HEK293 (cell line): ENCODE measurements at regions not wholly inside any gene's neighbourhood (a gene's known extent, or its start where the extent isn't known, plus 50 kb on each side); places are given as distances from the start of the nearest gene placed in this dataset.

ENCODE experiments used
- MZF1 ChIP-seq: fragments of 450-650 bp; formaldehyde crosslinking; IDR thresholded peaks from 2 replicates; pipeline ENCODE4 v1.5.1; 2017; ENCODE audit warnings: missing biosample characterization, missing genetic modification characterization, borderline replicate concordance
- ZBTB21 ChIP-seq: fragments of 450-650 bp; formaldehyde crosslinking; IDR thresholded peaks from 2 replicates; pipeline ENCODE4 v1.5.1; 2017; ENCODE audit warnings: missing biosample characterization, missing genetic modification characterization
- ZNF274 ChIP-seq, 2 experiments: fragments of 200-500 bp in 1 of 2; fragments of 450-650 bp in 1 of 2; sonication (Bioruptor generic) in 1 of 2; formaldehyde crosslinking in 1 of 2; IDR thresholded peaks; 2 replicates each; pipeline versions ENCODE4 v1.5.1 to v1.6.1; 2014 to 2016; ENCODE audit warnings: borderline replicate concordance in 1 of 2, inconsistent platforms in 1 of 2, low read length in 1 of 2, missing biosample characterization in 1 of 2, missing genetic modification characterization in 1 of 2
- ZNF580 ChIP-seq: fragments of 450-650 bp; formaldehyde crosslinking; IDR thresholded peaks from 2 replicates; pipeline ENCODE4 v1.5.1; 2016; ENCODE audit warnings: missing biosample characterization, missing genetic modification characterization

DNA sequence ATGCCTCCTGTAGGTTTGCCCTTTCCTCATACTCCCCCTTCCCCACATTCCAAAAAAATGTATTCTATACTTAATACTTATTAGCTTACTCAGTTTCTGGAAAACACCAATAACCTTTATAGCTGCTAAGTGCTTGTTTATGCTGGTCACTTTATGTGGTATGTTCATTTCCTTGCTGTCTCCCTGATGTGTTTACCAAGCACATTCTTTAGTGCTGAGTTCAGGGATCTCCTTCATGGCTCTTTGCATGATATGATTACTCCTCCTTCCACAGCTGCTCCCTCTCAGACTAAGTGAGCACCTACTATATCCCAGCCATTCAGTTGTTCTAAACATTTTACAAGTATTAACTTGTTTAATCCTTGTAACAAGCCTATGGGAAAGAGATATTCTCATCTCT lies 698.3 kb upstream of the FANCL start:
- TF ChIP-seq ZBTB21 (no peak), ZNF274 (IDR thresholded peaks at IDR 0.05; ENCODE audit: low read length) (no peak), ZNF274 (tag by site-specific recombination; IDR thresholded peaks at IDR 0.05; ENCODE audit: borderline replicate concordance) (no peak), MZF1 (tag by site-specific recombination) (no peak), ZNF580 (no peak)
